Uterus (tissue), 3 donors: ENCODE measurements at regions not wholly inside any gene's neighbourhood (a gene's known extent, or its start where the extent isn't known, plus 50 kb on each side); places are given as distances from the start of the nearest gene placed in this dataset.
"Not testable (repeated sequence)": the region's sequence is repeated elsewhere in the genome, so short reads cannot be mapped to it uniquely, and the experiment has no call there.

Source experiments
- DNase-seq, 2 donors: peaks; one replicate each; pipeline ENCODE4 v3.0.0-alpha.2; 2019 to 2020
- H3K27ac ChIP-seq, 2 donors: fragments of 200-600 bp; sonication (generic); 1 replicate in 1 of 2; 2 replicates in 1 of 2; pipeline ENCODE4 v1.5.1; 2016 to 2018
- H3K27me3 ChIP-seq, 2 donors: fragments of 200-600 bp; sonication (generic); one replicate each; pipeline ENCODE4 v1.5.1; 2018 to 2019; ENCODE audit warnings: control low read depth in 1 of 2
- H3K36me3 ChIP-seq, 2 donors: fragments of 200-600 bp; sonication (generic); one replicate each; pipeline ENCODE4 v1.5.1; 2019; ENCODE audit warnings: control low read depth in 1 of 2
- H3K4me1 ChIP-seq, 2 donors: fragments of 200-600 bp; sonication (generic); one replicate each; pipeline ENCODE4 v1.5.1; 2018 to 2019; ENCODE audit warnings: control low read depth in 1 of 2
- H3K4me3 ChIP-seq, 2 donors: fragments of 200-600 bp; sonication (generic); 1 replicate in 1 of 2; 2 replicates in 1 of 2; pipeline ENCODE4 v1.5.1; 2018 to 2019; ENCODE audit warnings: mild to moderate bottlenecking in 1 of 2
- H3K9me3 ChIP-seq, 2 donors: fragments of 200-600 bp; sonication (generic); one replicate each; pipeline ENCODE4 v1.5.1; 2019; ENCODE audit warnings: control low read depth in 1 of 2
- CTCF ChIP-seq, 4 experiments: fragments of 200-600 bp in 2 of 4; fragments of 450-650 bp in 2 of 4; sonication (generic) in 2 of 4; IDR thresholded peaks; one replicate each; pipeline ENCODE4 v1.5.1; 2016 to 2019; ENCODE audit warnings: antibody characterized with exemption in 4 of 4, mild to moderate bottlenecking in 2 of 4, moderate library complexity in 1 of 4
- POLR2A ChIP-seq, 2 donors: fragments of 450-650 bp; IDR thresholded peaks; one replicate each; pipeline ENCODE4 v1.6.1; 2016; ENCODE audit warnings: antibody characterized with exemption in 2 of 2, mild to moderate bottlenecking in 1 of 2, moderate library complexity in 1 of 2
- intact Hi-C: fragments of 100-400 bp; cut with DNase I; formaldehyde crosslinking; loops from one replicate; pipeline ENCODE4 v1.15.1; 2023; ENCODE audit warnings: low total_unique reads
- donor health status: DM: yes; HTN: yes; CAD: no.

GRCh38 chr10:4396401-4397283 lies 429.4 kb upstream of the AKR1E2 start:
- no peak overlapping the region for H3K27ac ChIP-seq

GRCh38 chr10:4395731-4396130 lies 430.3 kb upstream of the AKR1E2 start:
- no peaks in the 10 kb centered on the region for H3K4me1 ChIP-seq
- TF ChIP-seq CTCF (IDR thresholded peaks at IDR 0.05), result no peak
- TF ChIP-seq POLR2A (IDR thresholded peaks at IDR 0.05), result no peak
- H3K27ac ChIP-seq, result no peak overlapping the region
- H3K27me3 ChIP-seq, result no peaks in the 10 kb centered on the region
- no peaks in the 10 kb centered on the region for H3K9me3 ChIP-seq
- H3K36me3 ChIP-seq, result no peaks in the 10 kb centered on the region
- no peak for DNase-seq
- intact Hi-C loops, result no loop called here
- no peak overlapping the region for H3K4me3 ChIP-seq

More at GRCh38 chr10:4396401-4397283, 429.4 kb upstream of the AKR1E2 start:
- no peaks in the 10 kb centered on the region for H3K27me3 ChIP-seq
- intact Hi-C loops, result no loop called here
- DNase-seq, result no peak
- H3K36me3 ChIP-seq, result no peaks in the 10 kb centered on the region
- H3K4me1 ChIP-seq, result no peaks in the 10 kb centered on the region
- H3K4me3 ChIP-seq, result no peak overlapping the region
- H3K9me3 ChIP-seq, result no peaks in the 10 kb centered on the region
- TF ChIP-seq POLR2A (IDR thresholded peaks at IDR 0.05) (no peak), CTCF (IDR thresholded peaks at IDR 0.05) (no peak)

GRCh38 chr10:4394455-4394854 lies 431.6 kb upstream of the AKR1E2 start:
- H3K4me3 ChIP-seq, H3K27ac ChIP-seq, intact Hi-C loops, H3K9me3 ChIP-seq, H3K4me1 ChIP-seq, H3K27me3 ChIP-seq, DNase-seq, H3K36me3 ChIP-seq: not testable (repeated sequence)

GRCh38 chr10:4391683-4392082 lies 434.3 kb upstream of the AKR1E2 start:
- TF ChIP-seq CTCF (IDR thresholded peaks at IDR 0.05) (no peak), POLR2A (IDR thresholded peaks at IDR 0.05) (no peak)
- no peak for DNase-seq
- H3K27ac ChIP-seq, result no peak overlapping the region
- H3K36me3 ChIP-seq, result no peaks in the 10 kb centered on the region
- intact Hi-C loops, result no loop called here
- no peaks in the 10 kb centered on the region for H3K27me3 ChIP-seq
- H3K4me1 ChIP-seq, result no peaks in the 10 kb centered on the region
- H3K4me3 ChIP-seq, result no peak overlapping the region
- H3K9me3 ChIP-seq, result no peaks in the 10 kb centered on the region

GRCh38 chr10:4390219-4390618 lies 435.8 kb upstream of the AKR1E2 start:
- no peak overlapping the region for H3K4me3 ChIP-seq
- TF ChIP-seq CTCF (IDR thresholded peaks at IDR 0.05) (no peak), POLR2A (IDR thresholded peaks at IDR 0.05) (no peak)
- intact Hi-C loops, result no loop called here
- H3K9me3 ChIP-seq, result no peaks in the 10 kb centered on the region
- no peaks in the 10 kb centered on the region for H3K36me3 ChIP-seq
- H3K27ac ChIP-seq, result no peak overlapping the region
- no peaks in the 10 kb centered on the region for H3K4me1 ChIP-seq
- no peak for DNase-seq
- H3K27me3 ChIP-seq, result no peaks in the 10 kb centered on the region
